ENCODE measurements at regions not wholly inside any gene's neighbourhood (a gene's known extent, or its start where the extent isn't known, plus 50 kb on each side); places are given as distances from the start of the nearest gene placed in this dataset.

DNA sequence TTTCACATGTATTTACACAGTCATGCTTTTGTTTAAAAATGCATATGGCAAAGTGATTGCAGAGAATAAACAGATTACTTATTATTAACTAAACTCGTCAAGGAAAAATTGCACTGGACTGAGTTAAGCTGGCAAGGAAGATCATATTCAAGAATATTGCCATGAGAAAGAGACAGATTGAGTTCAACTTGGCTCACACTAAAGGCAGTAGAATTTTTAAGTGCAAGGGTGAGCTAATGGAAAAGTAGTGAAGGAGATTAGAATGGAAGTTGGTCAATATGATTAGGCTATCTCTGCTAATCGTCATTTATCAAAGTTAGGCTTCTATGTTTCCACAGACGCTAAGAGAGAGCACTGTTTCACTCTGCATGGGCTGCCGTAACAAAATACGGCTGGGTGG lies 557.6 kb downstream of the PRR16 start:
- 12 to 44% (median 17%) methylated on average over 5 of the region's 5 CpGs for WGBS, 5 donors
- TF ChIP-seq, protein P1, sequence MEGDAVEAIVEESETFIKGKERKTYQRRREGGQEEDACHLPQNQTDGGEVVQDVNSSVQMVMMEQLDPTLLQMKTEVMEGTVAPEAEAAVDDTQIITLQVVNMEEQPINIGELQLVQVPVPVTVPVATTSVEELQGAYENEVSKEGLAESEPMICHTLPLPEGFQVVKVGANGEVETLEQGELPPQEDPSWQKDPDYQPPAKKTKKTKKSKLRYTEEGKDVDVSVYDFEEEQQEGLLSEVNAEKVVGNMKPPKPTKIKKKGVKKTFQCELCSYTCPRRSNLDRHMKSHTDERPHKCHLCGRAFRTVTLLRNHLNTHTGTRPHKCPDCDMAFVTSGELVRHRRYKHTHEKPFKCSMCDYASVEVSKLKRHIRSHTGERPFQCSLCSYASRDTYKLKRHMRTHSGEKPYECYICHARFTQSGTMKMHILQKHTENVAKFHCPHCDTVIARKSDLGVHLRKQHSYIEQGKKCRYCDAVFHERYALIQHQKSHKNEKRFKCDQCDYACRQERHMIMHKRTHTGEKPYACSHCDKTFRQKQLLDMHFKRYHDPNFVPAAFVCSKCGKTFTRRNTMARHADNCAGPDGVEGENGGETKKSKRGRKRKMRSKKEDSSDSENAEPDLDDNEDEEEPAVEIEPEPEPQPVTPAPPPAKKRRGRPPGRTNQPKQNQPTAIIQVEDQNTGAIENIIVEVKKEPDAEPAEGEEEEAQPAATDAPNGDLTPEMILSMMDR (IDR thresholded peaks at IDR 0.05) = no peak
- no peak for TF ChIP-seq EP300 (IDR thresholded peaks at IDR 0.05)
- TF ChIP-seq POLR2A (IDR thresholded peaks at IDR 0.05) = no peak
- TF ChIP-seq POLR2AphosphoS5 (IDR thresholded peaks at IDR 0.05) = no peak
- H3K9me3 ChIP-seq = no peaks in the 10 kb centered on the region
- no peak overlapping the region for H3K27ac ChIP-seq
- peak in 1 of 2 donors; percentile 37 for DNase-seq
- no peaks in the 10 kb centered on the region for H3K36me3 ChIP-seq
- H3K4me1 ChIP-seq = peaks cover 0 to 10% (median 0%) of the 10 kb centered on the region in 4 donors
- intact Hi-C loops (cut with DNase I; ENCODE audit: low total_unique reads) = no loop called here
- H3K4me3 ChIP-seq = no peak overlapping the region
- no peaks in the 10 kb centered on the region for H3K27me3 ChIP-seq

DNA sequence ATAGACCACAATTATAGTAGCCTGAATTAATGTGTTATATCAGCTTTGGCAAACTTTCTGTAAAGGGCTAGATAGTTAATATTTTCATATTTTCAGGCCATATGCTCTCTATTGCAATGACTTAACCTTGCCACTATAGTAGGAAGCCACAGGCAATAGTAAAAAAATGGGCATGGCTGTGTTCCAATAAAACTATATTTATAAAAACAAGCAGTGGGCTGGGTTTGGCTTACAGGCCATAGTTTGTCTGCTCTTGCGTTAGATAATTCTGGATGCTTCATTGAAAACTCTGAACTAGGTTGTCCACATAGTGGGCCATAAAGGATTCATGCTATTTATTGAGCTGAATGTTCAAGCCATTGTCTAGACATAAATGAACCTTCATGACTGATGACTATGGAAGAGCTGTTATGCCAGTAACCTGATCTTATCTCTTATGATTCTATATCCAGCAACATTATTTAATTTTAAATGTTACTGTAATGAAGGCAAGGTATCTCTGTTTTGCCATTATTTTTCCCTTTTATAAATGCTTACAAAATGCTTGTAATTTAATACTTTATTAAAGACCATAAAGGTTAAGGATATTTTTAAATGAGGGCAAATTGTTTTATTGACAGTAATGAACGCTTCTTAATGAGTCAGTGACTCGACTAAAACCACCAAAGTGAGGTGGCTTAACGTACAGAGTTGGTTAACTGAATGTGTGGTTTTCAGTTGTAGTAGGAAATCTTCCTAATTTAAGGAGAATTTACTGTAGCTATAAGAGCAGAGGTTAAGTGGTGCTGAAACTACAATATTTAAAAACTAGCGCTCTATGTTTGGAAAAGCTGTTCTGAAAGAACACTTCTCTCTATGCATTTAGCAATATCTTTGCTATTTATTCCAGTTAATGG lies 560.6 kb downstream of the PRR16 start:
- 69 to 85% (median 79%) methylated on average over 5 of the region's 5 CpGs for WGBS, 5 donors
- Histone ChIP-seq H3K36me3 (no peaks in the 10 kb centered on the region), H3K27ac (no peak overlapping the region), H3K27me3 (no peaks in the 10 kb centered on the region), H3K4me3 (no peak overlapping the region), H3K9me3 (no peaks in the 10 kb centered on the region), H3K4me1 (peaks cover 0 to 10% (median 0%) of the 10 kb centered on the region in 4 donors)
- DNase-seq = no peak
- intact Hi-C loops (cut with DNase I; ENCODE audit: low total_unique reads) = no loop called here
- TF ChIP-seq POLR2AphosphoS5 (IDR thresholded peaks at IDR 0.05) = no peak
- TF ChIP-seq POLR2A (IDR thresholded peaks at IDR 0.05) = no peak
- TF ChIP-seq, protein P1 (IDR thresholded peaks at IDR 0.05) = no peak
- TF ChIP-seq EP300 (IDR thresholded peaks at IDR 0.05) = no peak

DNA sequence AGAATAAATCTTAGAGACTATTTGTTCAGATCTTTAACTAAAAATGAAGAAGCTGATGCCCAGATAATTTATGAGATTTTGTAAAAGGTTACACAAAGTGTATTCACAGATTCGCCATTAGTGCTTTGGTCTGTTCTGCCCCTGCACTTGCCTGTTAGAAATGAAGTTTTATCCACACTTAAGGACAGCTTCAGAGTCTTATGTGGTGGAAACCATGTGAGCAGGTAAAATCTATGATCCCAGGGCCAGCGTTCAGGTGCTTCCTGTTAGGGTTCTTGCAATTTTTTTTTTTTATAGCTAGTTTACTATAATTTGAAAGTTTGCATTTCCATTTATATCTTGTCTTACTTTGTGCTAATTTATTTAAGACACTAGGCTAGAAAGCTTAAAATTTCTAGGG lies 561.6 kb downstream of the PRR16 start:
- no peak overlapping the region for H3K4me3 ChIP-seq
- intact Hi-C loops (cut with DNase I; ENCODE audit: low total_unique reads) = no loop called here
- peaks cover 0 to 10% (median 0%) of the 10 kb centered on the region in 4 donors for H3K4me1 ChIP-seq
- 75 to 92% (median 89%) methylated on average over 2 of the region's 2 CpGs for WGBS, 5 donors
- H3K27ac ChIP-seq = no peak overlapping the region
- no peak for DNase-seq
- no peaks in the 10 kb centered on the region for H3K36me3 ChIP-seq
- H3K9me3 ChIP-seq = no peaks in the 10 kb centered on the region
- H3K27me3 ChIP-seq = no peaks in the 10 kb centered on the region
- TF ChIP-seq EP300 (IDR thresholded peaks at IDR 0.05) (no peak), POLR2AphosphoS5 (IDR thresholded peaks at IDR 0.05) (no peak), POLR2A (IDR thresholded peaks at IDR 0.05) (no peak)
- TF ChIP-seq, protein P1 (IDR thresholded peaks at IDR 0.05) = no peak

DNA sequence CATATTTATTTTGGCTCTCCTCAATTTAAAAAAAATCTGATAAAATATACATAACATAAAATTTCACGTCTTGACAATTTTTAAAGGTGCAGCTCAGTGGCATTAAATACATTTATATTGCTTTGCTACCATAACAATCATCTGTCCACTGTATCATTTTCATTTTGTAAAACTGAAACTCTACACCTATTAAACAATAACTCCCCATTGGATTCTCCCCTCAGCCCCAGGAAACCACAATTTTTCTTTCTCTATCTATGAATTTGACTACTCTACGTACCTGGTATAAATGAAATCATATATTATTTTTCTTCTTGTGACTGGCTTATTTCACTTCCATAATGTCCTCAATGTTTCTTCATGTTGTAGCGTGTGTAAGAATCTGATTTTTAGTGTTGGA lies 563.5 kb downstream of the PRR16 start:
- H3K36me3 ChIP-seq = no peaks in the 10 kb centered on the region
- H3K4me3 ChIP-seq = no peak overlapping the region
- intact Hi-C loops (cut with DNase I; ENCODE audit: low total_unique reads) = no loop called here
- no peak overlapping the region for H3K27ac ChIP-seq
- H3K9me3 ChIP-seq = no peaks in the 10 kb centered on the region
- H3K4me1 ChIP-seq = no peaks in the 10 kb centered on the region
- TF ChIP-seq, protein P1 (IDR thresholded peaks at IDR 0.05) = no peak
- TF ChIP-seq POLR2A (IDR thresholded peaks at IDR 0.05) (no peak), POLR2AphosphoS5 (IDR thresholded peaks at IDR 0.05) (no peak), EP300 (IDR thresholded peaks at IDR 0.05) (no peak)
- WGBS, 5 donors = 84 to 89% (median 87%) methylated on average over 3 of the region's 3 CpGs
- H3K27me3 ChIP-seq = no peaks in the 10 kb centered on the region
- no peak for DNase-seq
